ENCODE measurements at regions not wholly inside any gene's neighbourhood (a gene's known extent, or its start where the extent isn't known, plus 50 kb on each side); places are given as distances from the start of the nearest gene placed in this dataset.

GRCh38 chr1:114328361-114328904, 174.8 kb upstream of the SYT6 start:
- intact Hi-C loops (cut with DNase I): no loop called here
- Histone ChIP-seq H3K4me1 (no peaks in the 10 kb centered on the region), H3K9me3 (peaks cover 0 to 5% (median 0%) of the 10 kb centered on the region in 12 donors), H3K4me3 (no peak overlapping the region), H3K27ac (no peak overlapping the region), H3K36me3 (no peaks in the 10 kb centered on the region), H3K27me3 (peaks cover 0 to 6% (median 0%) of the 10 kb centered on the region in 9 donors)
- DNase-seq (no peak), ATAC-seq (no peak)
- TF ChIP-seq POLR2A (IDR thresholded peaks at IDR 0.05) (no peak), CTCF (IDR thresholded peaks at IDR 0.05) (no peak)
- WGBS, 4 donors: 69 to 78% (median 76%) methylated on average over 6 to 7 of the region's 7 CpGs

- Histone ChIP-seq H3K27ac (no peak overlapping the region), H3K4me1 (no peaks in the 10 kb centered on the region), H3K27me3 (peaks cover 0 to 6% (median 0%) of the 10 kb centered on the region in 9 donors), H3K9me3 (peaks cover 0 to 5% (median 0%) of the 10 kb centered on the region in 12 donors), H3K4me3 (no peak overlapping the region), H3K36me3 (no peaks in the 10 kb centered on the region)
- 88 to 91% (median 90%) methylated on average over 5 of the region's 5 CpGs for WGBS, 4 donors
- DNase-seq (no peak), ATAC-seq (no peak)
- TF ChIP-seq CTCF (IDR thresholded peaks at IDR 0.05) (no peak), POLR2A (IDR thresholded peaks at IDR 0.05) (no peak)
- intact Hi-C loops (cut with DNase I): no loop called here
Measured at GRCh38 chr1:114324662-114324965, 170.9 kb upstream of the SYT6 start.

GRCh38 chr1:114323959-114324661, 170.4 kb upstream of the SYT6 start:
- DNase-seq: no peak
- H3K36me3 ChIP-seq: no peaks in the 10 kb centered on the region
- TF ChIP-seq CTCF (IDR thresholded peaks at IDR 0.05) (no peak), POLR2A (IDR thresholded peaks at IDR 0.05) (no peak)
- H3K4me3 ChIP-seq: no peak overlapping the region
- H3K27me3 ChIP-seq: peaks cover 0 to 3% (median 0%) of the 10 kb centered on the region in 9 donors
- WGBS, 4 donors: 74 to 82% (median 79%) methylated on average over 15 of the region's 15 CpGs
- H3K27ac ChIP-seq: no peak overlapping the region
- intact Hi-C loops (cut with DNase I): no loop called here
- H3K9me3 ChIP-seq: peaks cover 0 to 5% (median 0%) of the 10 kb centered on the region in 12 donors
- H3K4me1 ChIP-seq: no peaks in the 10 kb centered on the region
- no peak for ATAC-seq

- H3K4me3 ChIP-seq: no peak overlapping the region
- DNase-seq: no peak
- H3K27ac ChIP-seq: no peak overlapping the region
- peaks cover 0 to 5% (median 0%) of the 10 kb centered on the region in 12 donors for H3K9me3 ChIP-seq
- no peaks in the 10 kb centered on the region for H3K27me3 ChIP-seq
- no peak for ATAC-seq
- TF ChIP-seq POLR2A (IDR thresholded peaks at IDR 0.05): no peak
- TF ChIP-seq CTCF (IDR thresholded peaks at IDR 0.05): no peak
- no peaks in the 10 kb centered on the region for H3K4me1 ChIP-seq
- intact Hi-C loops (cut with DNase I): no loop called here
- 62 to 73% (median 71%) methylated on average over 2 of the region's 2 CpGs for WGBS, 4 donors
- no peaks in the 10 kb centered on the region for H3K36me3 ChIP-seq
Measured at GRCh38 chr1:114322734-114323133, 169.1 kb upstream of the SYT6 start.
